SJSA1 (cell line): ENCODE measurements at regions not wholly inside any gene's neighbourhood (a gene's known extent, or its start where the extent isn't known, plus 50 kb on each side); places are given as distances from the start of the nearest gene placed in this dataset.

ENCODE experiments used
- DNase-seq, 2 experiments: peaks; one replicate each; pipeline ENCODE4 v3.0.0-alpha.2; 2015 to 2020; ENCODE audit warnings: low spot score in 2 of 2, low read depth in 1 of 2
- H3K27ac ChIP-seq: fragments of 250-450 bp; sonication (Bioruptor Pico); 2 replicates; pipeline ENCODE4 v1.5.1; 2020; ENCODE audit warnings: mild to moderate bottlenecking, moderate library complexity
- H3K27me3 ChIP-seq: fragments of 250-450 bp; sonication (Bioruptor Pico); replicated peaks from 2 replicates; pipeline ENCODE4 v1.5.1; 2020; ENCODE audit warnings: mild to moderate bottlenecking, moderate library complexity
- H3K36me3 ChIP-seq: fragments of 250-450 bp; sonication (Bioruptor Pico); 2 replicates; pipeline ENCODE4 v1.5.1; 2020; ENCODE audit warnings: mild to moderate bottlenecking
- H3K4me1 ChIP-seq: fragments of 250-450 bp; sonication (Bioruptor Pico); replicated peaks from 2 replicates; pipeline ENCODE4 v1.6.1; 2021; ENCODE audit warnings: mild to moderate bottlenecking
- H3K4me3 ChIP-seq: fragments of 250-450 bp; sonication (Bioruptor Pico); 2 replicates; pipeline ENCODE4 v1.5.1; 2020; ENCODE audit warnings: mild to moderate bottlenecking
- H3K9me3 ChIP-seq: fragments of 250-450 bp; sonication (Bioruptor Pico); replicated peaks from 2 replicates; pipeline ENCODE4 v1.5.1; 2020; ENCODE audit warnings: mild to moderate bottlenecking

GRCh38 chr6:166760288-166760687, 133.2 kb upstream of the RPS6KA2 start:
- no peak overlapping the region for H3K4me3 ChIP-seq

GRCh38 chr6:166758136-166758704, 131.2 kb upstream of the RPS6KA2 start:
- Histone ChIP-seq H3K4me3 (no peak overlapping the region), H3K4me1 (peaks cover 6% of the 10 kb centered on the region; the same call in 1 of the 2 replicates)
- no peak for DNase-seq

More at GRCh38 chr6:166760288-166760687, 133.2 kb upstream of the RPS6KA2 start:
- H3K36me3 ChIP-seq, result no peaks in the 10 kb centered on the region
- H3K27me3 ChIP-seq, result peaks cover 30% of the 10 kb centered on the region
- no peak overlapping the region for H3K27ac ChIP-seq
- DNase-seq, result no peak
- H3K9me3 ChIP-seq, result no peaks in the 10 kb centered on the region
- H3K4me1 ChIP-seq, result peaks cover 6% of the 10 kb centered on the region; the same call in 1 of the 2 replicates

GRCh38 chr6:166757232-166758135, 130.4 kb upstream of the RPS6KA2 start:
- no peak overlapping the region for H3K4me3 ChIP-seq
- H3K4me1 ChIP-seq, result peaks cover 6% of the 10 kb centered on the region; the same call in 1 of the 2 replicates
- no peaks in the 10 kb centered on the region for H3K9me3 ChIP-seq
- DNase-seq, result no peak
- H3K27me3 ChIP-seq, result peaks cover 30% of the 10 kb centered on the region
- no peaks in the 10 kb centered on the region for H3K36me3 ChIP-seq
- no peak overlapping the region for H3K27ac ChIP-seq

More at GRCh38 chr6:166758136-166758704, 131.2 kb upstream of the RPS6KA2 start:
- Histone ChIP-seq H3K27ac (no peak overlapping the region), H3K9me3 (no peaks in the 10 kb centered on the region), H3K27me3 (peaks cover 30% of the 10 kb centered on the region), H3K36me3 (no peaks in the 10 kb centered on the region)

- H3K27ac ChIP-seq, result no peak overlapping the region
- H3K9me3 ChIP-seq, result no peaks in the 10 kb centered on the region
- H3K4me3 ChIP-seq, result no peak overlapping the region
- H3K27me3 ChIP-seq, result peaks cover 27% of the 10 kb centered on the region
- DNase-seq, result no peak
- H3K36me3 ChIP-seq, result no peaks in the 10 kb centered on the region
- peaks cover 6% of the 10 kb centered on the region; the same call in 1 of the 2 replicates for H3K4me1 ChIP-seq
These were observed 127.4 kb upstream of the RPS6KA2 start for GRCh38 chr6:166754218-166755030.

- H3K9me3 ChIP-seq, result no peaks in the 10 kb centered on the region
- no peaks in the 10 kb centered on the region for H3K36me3 ChIP-seq
- no peak for DNase-seq
- no peak overlapping the region for H3K4me3 ChIP-seq
- peaks cover 6% of the 10 kb centered on the region; the same call in 1 of the 2 replicates for H3K4me1 ChIP-seq
- H3K27me3 ChIP-seq, result peaks cover 15% of the 10 kb centered on the region
- no peak overlapping the region for H3K27ac ChIP-seq
These were observed 126.1 kb upstream of the RPS6KA2 start for GRCh38 chr6:166752928-166753721.

GRCh38 chr6:166752097-166752496, 125.0 kb upstream of the RPS6KA2 start:
- Histone ChIP-seq H3K4me3 (no peak overlapping the region), H3K4me1 (no peaks in the 10 kb centered on the region), H3K27ac (no peak overlapping the region), H3K36me3 (no peaks in the 10 kb centered on the region), H3K9me3 (no peaks in the 10 kb centered on the region), H3K27me3 (peaks cover 5% of the 10 kb centered on the region)
- DNase-seq, result no peak

- Histone ChIP-seq H3K4me3 (no peak overlapping the region), H3K4me1 (no peaks in the 10 kb centered on the region), H3K36me3 (no peaks in the 10 kb centered on the region), H3K27me3 (no peaks in the 10 kb centered on the region), H3K27ac (no peak overlapping the region), H3K9me3 (no peaks in the 10 kb centered on the region)
- no peak for DNase-seq
These were observed 124.1 kb upstream of the RPS6KA2 start for GRCh38 chr6:166751051-166751595.

- no peak overlapping the region for H3K27ac ChIP-seq
- no peaks in the 10 kb centered on the region for H3K36me3 ChIP-seq
- no peak for DNase-seq
- H3K4me3 ChIP-seq, result no peak overlapping the region
- no peaks in the 10 kb centered on the region for H3K27me3 ChIP-seq
- no peaks in the 10 kb centered on the region for H3K4me1 ChIP-seq
- H3K9me3 ChIP-seq, result no peaks in the 10 kb centered on the region
These were observed 123.2 kb upstream of the RPS6KA2 start for GRCh38 chr6:166750108-166750793.

- Histone ChIP-seq H3K36me3 (no peaks in the 10 kb centered on the region), H3K27me3 (no peaks in the 10 kb centered on the region), H3K4me3 (no peak overlapping the region), H3K27ac (no peak overlapping the region), H3K4me1 (no peaks in the 10 kb centered on the region), H3K9me3 (no peaks in the 10 kb centered on the region)
- DNase-seq, result no peak
These were observed 122.6 kb upstream of the RPS6KA2 start for GRCh38 chr6:166749666-166750065.

- no peak overlapping the region for H3K27ac ChIP-seq
- no peak for DNase-seq
- no peaks in the 10 kb centered on the region for H3K27me3 ChIP-seq
- no peaks in the 10 kb centered on the region for H3K9me3 ChIP-seq
- no peaks in the 10 kb centered on the region for H3K36me3 ChIP-seq
- H3K4me1 ChIP-seq, result no peaks in the 10 kb centered on the region
- no peak overlapping the region for H3K4me3 ChIP-seq
These were observed 120.9 kb upstream of the RPS6KA2 start for GRCh38 chr6:166747644-166748595.

GRCh38 chr6:166745801-166746668, 119.0 kb upstream of the RPS6KA2 start:
- Histone ChIP-seq H3K4me1 (peaks cover under 1% of the 10 kb centered on the region; the same call in 1 of the 2 replicates), H3K9me3 (no peaks in the 10 kb centered on the region), H3K27me3 (no peaks in the 10 kb centered on the region), H3K4me3 (no peak overlapping the region), H3K36me3 (no peaks in the 10 kb centered on the region), H3K27ac (no peak overlapping the region)
- no peak for DNase-seq
